GM13976 (cell line): ENCODE measurements at regions not wholly inside any gene's neighbourhood (a gene's known extent, or its start where the extent isn't known, plus 50 kb on each side); places are given as distances from the start of the nearest gene placed in this dataset.

Experiments used
- DNase-seq: peaks from one replicate; pipeline ENCODE4 v3.0.0; 2012; ENCODE audit warnings: low spot score
- CTCF ChIP-seq: IDR thresholded peaks from 2 replicates; pipeline ENCODE4 v1.5.1; 2012; ENCODE audit warnings: borderline replicate concordance, mild to moderate bottlenecking; ENCODE audit not compliant: insufficient read depth; ENCODE audit errors: extremely low read depth, missing control alignments, control extremely low read depth
- in situ Hi-C: fragments of 300-500 bp; cut with MboI; formaldehyde crosslinking; loops from one replicate; pipeline ENCODE4 v1.12.0; 2022; ENCODE audit warnings: low sequenced_read_pairs, mixed read lengths, inconsistent platforms; ENCODE audit not compliant: unreplicated experiment

- DNase-seq = no peak
- in situ Hi-C loops = no loop called here
- no peak for TF ChIP-seq CTCF
These were observed 81.0 kb downstream of the MYEOV start for GRCh38 chr11:69374946-69375310.

GRCh38 chr11:69375316-69376154, 81.6 kb downstream of the MYEOV start:
- DNase-seq = no peak
- no peak for TF ChIP-seq CTCF
- in situ Hi-C loops = no loop called here

- DNase-seq = no peak
- TF ChIP-seq CTCF = no peak
- in situ Hi-C loops = no loop called here
These were observed 82.4 kb downstream of the MYEOV start for GRCh38 chr11:69376155-69377028.

- TF ChIP-seq CTCF = no peak
These were observed 83.3 kb downstream of the MYEOV start for GRCh38 chr11:69377029-69377952.

DNA sequence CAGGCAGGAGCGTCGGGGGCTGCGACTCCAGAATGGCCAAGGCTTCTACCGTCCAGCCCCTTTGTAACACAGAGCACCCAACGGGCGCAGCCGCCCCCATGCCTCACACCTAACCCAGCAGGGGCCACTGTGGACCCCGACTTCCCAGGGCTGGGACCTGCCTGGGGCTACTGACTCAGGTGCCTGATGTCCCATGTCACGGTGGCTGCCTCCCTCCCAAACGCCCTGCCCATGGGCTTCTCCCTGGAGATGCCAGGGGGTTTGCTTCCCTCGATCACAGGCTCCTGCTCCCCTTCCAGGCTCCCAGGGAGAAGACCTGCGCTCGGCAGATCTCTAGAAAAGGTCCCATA, 84.0 kb downstream of the MYEOV start:
- in situ Hi-C loops = no loop called here
- DNase-seq = no peak
- TF ChIP-seq CTCF = no peak

More at GRCh38 chr11:69377029-69377952, 83.3 kb downstream of the MYEOV start:
- no peak for DNase-seq
- in situ Hi-C loops = no loop called here
